HepG2 (cell line): ENCODE measurements at regions not wholly inside any gene's neighbourhood (a gene's known extent, or its start where the extent isn't known, plus 50 kb on each side); places are given as distances from the start of the nearest gene placed in this dataset.

Experiments used
- ATAC-seq: fragments of 200-7000 bp; cut with Tn5 transposase; 3 replicates; pipeline ENCODE4 v1.9.1; 2020; ENCODE audit warnings: mild to moderate bottlenecking, moderate library complexity
- BruUV-seq: library from RNA; stranded (reverse); fragments of 400-500 nt; replicated peaks from 2 replicates; lab custom pipeline; 2021; lab: Mats Ljungman, UMichigan
- CTCF ChIA-PET: fragments of 300-600 bp; formaldehyde crosslinking; extraction: SDS; loops from one replicate; lab custom pipeline; 2021; ENCODE audit warnings: low total read pairs, inconsistent platforms, low intra/inter-chr PET ratio; lab: Yijun Ruan, JAX
- POLR2A ChIA-PET: fragments of 350-600 bp; sonication (Branson Sonifier 250); formaldehyde crosslinking; loops from one replicate; lab custom pipeline; 2020; ENCODE audit warnings: antibody characterized with exemption, inconsistent platforms; lab: Yijun Ruan, JAX
- DNase-seq: peaks from one replicate; pipeline ENCODE4 v3.0.0-alpha.2; 2015; ENCODE audit warnings: low spot score
- FAIRE-seq: peaks from 3 replicates; lab custom pipeline; 2011; peaks lifted over from hg19 to GRCh38; lab: Jason Lieb, UNC
- H2AFZ ChIP-seq: one replicate; pipeline ENCODE4 v1.6.1; 2011; ENCODE audit warnings: low read length, inconsistent platforms
- H3K27ac ChIP-seq: fragments of 300-600 bp; 3 replicates; pipeline ENCODE4 v1.8.0; 2011; ENCODE audit warnings: mixed run types, mild to moderate bottlenecking, mixed read lengths, low read length, inconsistent platforms; ENCODE audit not compliant: insufficient read depth; ENCODE audit errors: extremely low read length
- H3K27me3 ChIP-seq, 2 experiments: fragments of 200-600 bp in 1 of 2; 2 replicates in 1 of 2; 3 replicates in 1 of 2; pipeline versions ENCODE4 v1.6.0 to v1.8.0; 2011; ENCODE audit warnings: low read length in 2 of 2, mild to moderate bottlenecking in 2 of 2, moderate library complexity in 2 of 2, inconsistent platforms in 1 of 2; ENCODE audit not compliant: insufficient read depth in 2 of 2, control insufficient read depth in 1 of 2
- H3K36me3 ChIP-seq, 2 experiments: fragments of 200-600 bp in 1 of 2; replicated peaks in 1 of 2; 2 replicates in 1 of 2; 3 replicates in 1 of 2; pipeline versions ENCODE4 v1.5.1 to v1.8.0; 2011; ENCODE audit warnings: low read length in 2 of 2, inconsistent platforms in 1 of 2; ENCODE audit not compliant: insufficient read depth in 2 of 2, control insufficient read depth in 1 of 2
- H3K4me1 ChIP-seq: 2 replicates; pipeline ENCODE4 v1.5.1; 2012; ENCODE audit warnings: low read length, inconsistent platforms; ENCODE audit not compliant: insufficient read depth
- H3K4me2 ChIP-seq: 2 replicates; pipeline ENCODE4 v1.6.0; 2011; ENCODE audit warnings: low read depth, low read length, inconsistent platforms
- H3K4me3 ChIP-seq, 3 experiments: fragments of 200-600 bp in 1 of 3; sonication (generic), shearing (Covaris generic) in 1 of 3; replicated peaks in 1 of 3; 2 replicates each; pipeline ENCODE4 v1.5.1; 2011 to 2016; ENCODE audit warnings: low read length in 3 of 3, inconsistent platforms in 2 of 3, low read depth in 2 of 3, mild to moderate bottlenecking in 2 of 3, control low read depth in 1 of 3, mixed read lengths in 1 of 3; ENCODE audit not compliant: insufficient read depth in 1 of 3
- H3K79me2 ChIP-seq: one replicate; pipeline ENCODE4 v1.6.1; 2011; ENCODE audit warnings: low read length, inconsistent platforms; ENCODE audit not compliant: insufficient read depth
- H3K9ac ChIP-seq: 2 replicates; pipeline ENCODE4 v1.6.0; 2011; ENCODE audit warnings: mild to moderate bottlenecking, low read depth, low read length, inconsistent platforms; ENCODE audit not compliant: insufficient read depth
- H3K9me3 ChIP-seq: 2 replicates; pipeline ENCODE4 v1.5.1; 2012; ENCODE audit warnings: mild to moderate bottlenecking, low read length
- H4K20me1 ChIP-seq: 2 replicates; pipeline ENCODE4 v1.6.0; 2011; ENCODE audit warnings: inconsistent platforms, mild to moderate bottlenecking, low read length, moderate library complexity; ENCODE audit not compliant: insufficient read depth
- ATAD3A ChIP-seq: sonication (generic); formaldehyde crosslinking; IDR thresholded peaks from 2 replicates; pipeline ENCODE4 v1.4.0; 2020; ENCODE audit warnings: missing genetic modification reagents
- CC2D1A ChIP-seq: sonication (generic); formaldehyde crosslinking; IDR thresholded peaks from 2 replicates; pipeline ENCODE4 v1.8.1; 2023; ENCODE audit warnings: mild to moderate bottlenecking, missing genetic modification reagents
- FOXJ3 ChIP-seq: sonication (generic); formaldehyde crosslinking; IDR thresholded peaks from 2 replicates; pipeline ENCODE4 v1.4.0; 2020; ENCODE audit warnings: missing genetic modification reagents, mild to moderate bottlenecking, borderline replicate concordance
- IKZF1 ChIP-seq: fragments of 450-650 bp; IDR thresholded peaks from 2 replicates; pipeline ENCODE4 v1.7.1; 2016
- IRX3 ChIP-seq: sonication (generic); formaldehyde crosslinking; IDR thresholded peaks from 2 replicates; pipeline ENCODE4 v1.8.1; 2023; ENCODE audit warnings: mild to moderate bottlenecking, low read depth, missing genetic modification reagents, borderline replicate concordance
- MED1 ChIP-seq: sonication (generic); formaldehyde crosslinking; IDR thresholded peaks from 2 replicates; pipeline ENCODE4 v1.4.0; 2020; ENCODE audit warnings: missing genetic modification reagents
- NCOR1 ChIP-seq: fragments of 200-600 bp; sonication (generic); IDR thresholded peaks from 2 replicates; pipeline ENCODE4 v1.7.0; 2017; ENCODE audit warnings: antibody characterized with exemption, low read length, borderline replicate concordance
- RCOR2 ChIP-seq: IDR thresholded peaks from 2 replicates; pipeline ENCODE4 v1.6.1; 2016; ENCODE audit warnings: missing biosample characterization, missing genetic modification reagents
- SRSF4 ChIP-seq: fragments of 200-400 bp; formaldehyde crosslinking; IDR thresholded peaks from one replicate; pipeline ENCODE4 v1.6.1; 2018; ENCODE audit warnings: mild to moderate bottlenecking, low read depth, low read length, moderate library complexity; ENCODE audit not compliant: poor library complexity, severe bottlenecking
- ZBTB7A ChIP-seq: sonication (generic); formaldehyde crosslinking; IDR thresholded peaks from 2 replicates; pipeline ENCODE4 v1.8.0; 2022; ENCODE audit warnings: mild to moderate bottlenecking, missing genetic modification reagents
- ZBTB7B ChIP-seq: sonication (generic); formaldehyde crosslinking; IDR thresholded peaks from 2 replicates; pipeline ENCODE4 v1.4.0; 2020; ENCODE audit warnings: missing genetic modification reagents
- ZFP41 ChIP-seq: sonication (generic); formaldehyde crosslinking; IDR thresholded peaks from 2 replicates; pipeline ENCODE4 v1.4.0; 2020; ENCODE audit warnings: mild to moderate bottlenecking, missing genetic modification reagents, borderline replicate concordance
- ZNF335 ChIP-seq: sonication (generic); formaldehyde crosslinking; IDR thresholded peaks from 2 replicates; pipeline ENCODE4 v1.4.0; 2020; ENCODE audit warnings: missing genetic modification reagents
- ZNF652 ChIP-seq: IDR thresholded peaks from 2 replicates; pipeline ENCODE4 v1.6.1; 2016; ENCODE audit warnings: low read depth, borderline replicate concordance
- WGBS: methylation state at CpG from one replicate; pipeline ENCODE4 v1.1.6; 2017; ENCODE audit warnings: low lambda C conversion rate; 5-methylcytosine and 5-hydroxymethylcytosine counted together
- in situ Hi-C: cut with HindIII; loops from 2 replicates; pipeline ENCODE4 v1.10.0; 2017; ENCODE audit warnings: low pct_unique_long_range_greater_than_20kb; ENCODE audit not compliant: extremely low pct_ligation_motif_present
- intact Hi-C: fragments of 100-400 bp; cut with micrococcal nuclease; formaldehyde crosslinking; loops from one replicate; pipeline ENCODE4 v1.10.0; 2022; ENCODE audit not compliant: unreplicated experiment
- TF ChIP-seq, protein P1 (sequence below): sonication (generic); formaldehyde crosslinking; IDR thresholded peaks from 2 replicates; pipeline ENCODE4 v1.8.0; 2022; ENCODE audit warnings: missing genetic modification reagents, mild to moderate bottlenecking, borderline replicate concordance

DNA sequence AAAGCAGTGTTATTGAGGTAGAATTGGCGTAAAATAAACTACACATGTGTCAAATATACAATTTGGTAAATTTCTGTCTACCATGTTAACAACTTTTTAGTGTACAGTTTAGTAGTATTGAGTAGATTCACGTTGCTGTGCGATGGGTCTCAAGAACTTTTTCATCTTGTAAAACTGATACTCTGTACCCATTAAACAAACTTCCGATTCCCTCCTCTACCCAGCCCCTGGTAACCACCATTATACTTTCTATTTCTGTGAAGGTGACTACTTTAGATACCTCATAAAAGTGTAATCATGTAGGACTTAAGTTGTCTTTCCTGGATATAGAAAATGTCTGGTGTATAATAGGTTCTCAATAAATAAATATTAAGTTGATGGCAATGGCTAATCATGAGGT lies 408.5 kb upstream of the POT1 start (continued):
- TF ChIP-seq ATAD3A (no peak), ZNF335 (CRISPR knock-in tag) (no peak), CC2D1A (no peak)

DNA sequence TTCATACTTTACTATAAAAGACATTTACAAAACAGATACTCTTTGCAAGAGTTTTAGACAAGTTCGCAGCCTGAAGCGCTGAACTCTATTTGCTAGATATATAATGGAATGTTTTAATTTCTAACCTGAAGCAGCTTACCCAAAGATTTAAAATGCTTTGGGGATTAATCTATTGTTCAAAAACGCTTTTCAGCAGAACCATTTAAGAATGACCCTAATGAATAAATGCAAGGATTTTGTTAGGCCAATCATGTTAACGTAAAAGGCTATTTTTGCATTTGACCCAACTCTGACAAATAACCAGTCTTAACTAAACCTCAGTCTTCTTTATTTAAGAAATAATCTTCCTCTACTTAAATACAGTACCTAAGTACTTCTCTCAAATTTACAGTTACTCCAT lies 406.7 kb upstream of the POT1 start:
- Histone ChIP-seq H3K27me3 (no peaks in the 10 kb centered on the region), H3K9ac (no peak overlapping the region), H3K79me2 (no peaks in the 10 kb centered on the region), H4K20me1 (no peaks in the 10 kb centered on the region), H2AFZ (no peak overlapping the region), H3K36me3 (no peaks in the 10 kb centered on the region), H3K27ac (no peak overlapping the region), H3K9me3 (peaks cover 4% of the 10 kb centered on the region; the same call in 1 of the 2 replicates), H3K4me3 (no peak overlapping the region), H3K4me2 (no peak overlapping the region), H3K4me1 (no peaks in the 10 kb centered on the region)
- intact Hi-C loops (no loop called here), in situ Hi-C loops (no loop called here)
- no TSS peak for BruUV-seq
- DNase-seq, result no peak
- ChIA-PET CTCF (no interaction called here), POLR2A (no interaction called here)
- ATAC-seq, result no peak
- FAIRE-seq, result no peak
- WGBS, result 58% methylated on average over 4 of the region's 4 CpGs
- no peak for TF ChIP-seq FOXJ3 (CRISPR knock-in tag)

GRCh38 chr7:125326666-125327255 lies 397.1 kb upstream of the POT1 start:
- H3K4me3 ChIP-seq, result no peak overlapping the region
- no peak for DNase-seq
- no peaks in the 10 kb centered on the region for H3K36me3 ChIP-seq
- H3K9me3 ChIP-seq, result no peaks in the 10 kb centered on the region
- no peak for TF ChIP-seq ZNF652 (CRISPR knock-in tag)
- no peak for TF ChIP-seq ZFP41 (CRISPR knock-in tag)
- no peak for TF ChIP-seq NCOR1
- TF ChIP-seq IKZF1, result no peak
- no peak for TF ChIP-seq IRX3 (CRISPR knock-in tag)
- no peak for TF ChIP-seq SRSF4
- no peak for TF ChIP-seq ZBTB7A (CRISPR knock-in tag)
- TF ChIP-seq, protein P1, sequence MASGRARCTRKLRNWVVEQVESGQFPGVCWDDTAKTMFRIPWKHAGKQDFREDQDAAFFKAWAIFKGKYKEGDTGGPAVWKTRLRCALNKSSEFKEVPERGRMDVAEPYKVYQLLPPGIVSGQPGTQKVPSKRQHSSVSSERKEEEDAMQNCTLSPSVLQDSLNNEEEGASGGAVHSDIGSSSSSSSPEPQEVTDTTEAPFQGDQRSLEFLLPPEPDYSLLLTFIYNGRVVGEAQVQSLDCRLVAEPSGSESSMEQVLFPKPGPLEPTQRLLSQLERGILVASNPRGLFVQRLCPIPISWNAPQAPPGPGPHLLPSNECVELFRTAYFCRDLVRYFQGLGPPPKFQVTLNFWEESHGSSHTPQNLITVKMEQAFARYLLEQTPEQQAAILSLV (CRISPR knock-in tag), result no peak
- TF ChIP-seq RCOR2 (CRISPR knock-in tag), result no peak
- no peak for TF ChIP-seq MED1 (CRISPR knock-in tag)
- no peak for TF ChIP-seq ZBTB7B (CRISPR knock-in tag)
- H3K79me2 ChIP-seq, result no peaks in the 10 kb centered on the region
- H3K27ac ChIP-seq, result no peak overlapping the region
- in situ Hi-C loops, result no loop called here
- no peaks in the 10 kb centered on the region for H3K4me1 ChIP-seq
- no peaks in the 10 kb centered on the region for H3K27me3 ChIP-seq
- intact Hi-C loops, result no loop called here
- ATAC-seq, result no peak
- POLR2A ChIA-PET, result no interaction called here
- H4K20me1 ChIP-seq, result no peaks in the 10 kb centered on the region
- H3K4me2 ChIP-seq, result no peak overlapping the region
- 4% methylated on average over 6 of the region's 6 CpGs for WGBS
- no TSS peak for BruUV-seq
- no peak overlapping the region for H3K9ac ChIP-seq
- CTCF ChIA-PET, result no interaction called here
- FAIRE-seq, result no peak
- H2AFZ ChIP-seq, result no peak overlapping the region
